ENCODE measurements at regions not wholly inside any gene's neighbourhood (a gene's known extent, or its start where the extent isn't known, plus 50 kb on each side); places are given as distances from the start of the nearest gene placed in this dataset.
"Not testable (repeated sequence)": the region's sequence is repeated elsewhere in the genome, so short reads cannot be mapped to it uniquely, and the experiment has no call there.

- CTCF ChIA-PET (ENCODE audit: partially characterized antibody) = interaction anchor here (0.8 kb wide), 1 partner anchor 80 kb away, joined by 3 read pairs; no protein-coding TSS in a partner anchor
- H3K4ac ChIP-seq (replicated peaks; ENCODE audit: insufficient read length, low read depth, low read length); H3K4me3 ChIP-seq (ENCODE audit: extremely low read depth in 1 of 4, insufficient read depth in 2 of 4, low read depth in 3 of 4, low read length in 4 of 4); H4K91ac ChIP-seq (replicated peaks; ENCODE audit: insufficient read length, low read length); H3K9me3 ChIP-seq (ENCODE audit: insufficient read depth in 2 of 2, low read depth in 1 of 2, low read length in 1 of 2); H3K27me3 ChIP-seq (replicated peaks in 1 of 4; ENCODE audit: control insufficient read depth in 3 of 4, extremely low read depth in 1 of 4, insufficient read depth in 3 of 4, low read length in 3 of 4); H2BK15ac ChIP-seq (ENCODE audit: low read length); H2BK5ac ChIP-seq (ENCODE audit: low read depth, low read length); H4K5ac ChIP-seq (ENCODE audit: insufficient read length, low read depth, low read length); H2AFZ ChIP-seq (ENCODE audit: low read length); H2AK5ac ChIP-seq (ENCODE audit: low read depth, low read length); H2BK20ac ChIP-seq (ENCODE audit: low read length); H2BK120ac ChIP-seq (replicated peaks; ENCODE audit: low read depth, low read length); DNase-seq (ENCODE audit: low read depth in 1 of 2, low spot score in 2 of 2); H4K8ac ChIP-seq (ENCODE audit: extremely low read depth, insufficient read depth, low read length); H2BK12ac ChIP-seq (ENCODE audit: low read depth, low read length); H3K4me1 ChIP-seq (replicated peaks in 1 of 4; ENCODE audit: control insufficient read depth in 3 of 4, insufficient read depth in 4 of 4, low read length in 3 of 4); H3K23me2 ChIP-seq (ENCODE audit: low read depth, low read length); H3K14ac ChIP-seq (ENCODE audit: insufficient read length); H3K27ac ChIP-seq (ENCODE audit: low read depth, low read length); H3K23ac ChIP-seq (ENCODE audit: insufficient read length); FAIRE-seq; H3K18ac ChIP-seq (ENCODE audit: extremely low read depth, low read length); H3K79me1 ChIP-seq (ENCODE audit: low read depth, low read length); POLR2A ChIA-PET (ENCODE audit: partially characterized antibody); H3K9ac ChIP-seq (replicated peaks in 1 of 4; ENCODE audit: extremely low read depth in 1 of 4, low read depth in 3 of 4, low read length in 3 of 4); H3K4me2 ChIP-seq (ENCODE audit: insufficient read depth in 1 of 2, low read depth in 2 of 2, low read length in 2 of 2); H3K36me3 ChIP-seq (ENCODE audit: control insufficient read depth in 2 of 4, insufficient read depth in 4 of 4, low read length in 3 of 4); H3K56ac ChIP-seq (replicated peaks; ENCODE audit: insufficient read length, low read depth, low read length); H4K20me1 ChIP-seq (replicated peaks in 1 of 2; ENCODE audit: control insufficient read depth in 1 of 2, insufficient read depth in 2 of 2, low read length in 2 of 2); H3K79me2 ChIP-seq (ENCODE audit: control insufficient read depth in 1 of 2, insufficient read depth in 2 of 2, low read length in 2 of 2): not testable (repeated sequence)
Observed at GRCh38 chr11:100607761-100608160, 79.3 kb upstream of the ARHGAP42 start.
